ENCODE measurements at regions not wholly inside any gene's neighbourhood (a gene's known extent, or its start where the extent isn't known, plus 50 kb on each side); places are given as distances from the start of the nearest gene placed in this dataset.

DNA sequence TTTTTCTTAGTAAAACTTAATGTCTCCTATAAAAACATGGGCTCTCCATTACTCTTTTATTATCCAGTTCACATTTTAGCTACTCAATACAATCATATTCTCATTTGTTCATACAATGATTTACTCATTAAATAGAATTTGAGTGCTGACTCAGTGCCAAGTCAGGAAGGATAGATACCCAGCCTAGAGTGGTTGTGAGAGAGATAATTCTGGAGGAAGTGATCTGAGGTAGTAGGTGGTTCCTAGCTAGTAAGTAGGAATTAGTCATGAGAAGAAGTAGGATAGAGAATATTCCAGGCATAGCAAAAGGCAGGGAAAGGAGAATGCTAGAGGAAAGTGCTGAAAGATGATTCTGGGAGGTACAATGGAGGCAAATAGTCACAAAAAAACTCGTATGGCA lies 133.5 kb upstream of the MBL2 start:
- Histone ChIP-seq H4K20me1 (ENCODE audit: insufficient read depth) (no peaks in the 10 kb centered on the region), H3K79me2 (ENCODE audit: insufficient read depth, low read depth) (no peaks in the 10 kb centered on the region), H3K9ac (no peak overlapping the region), H3K27me3 (ENCODE audit: insufficient read depth, low read depth) (no peaks in the 10 kb centered on the region), H3K4me2 (no peak overlapping the region), H2AFZ (ENCODE audit: low read depth) (no peak overlapping the region), H3K36me3 (ENCODE audit: insufficient read depth) (no peaks in the 10 kb centered on the region), H3K4me1 (ENCODE audit: low read depth, poor library complexity, severe bottlenecking) (peaks cover 2% of the 10 kb centered on the region), H3K27ac (no peak overlapping the region), H3K4me3 (IDR thresholded peaks at IDR 0.05; ENCODE audit: insufficient read depth, low read depth, low read length) (no peak overlapping the region)
- TF ChIP-seq CTCF (conservative IDR thresholded peaks at IDR 0.05; ENCODE audit: low read depth, low read length): no peak

- Histone ChIP-seq H3K36me3 (ENCODE audit: insufficient read depth) (no peaks in the 10 kb centered on the region), H3K4me3 (IDR thresholded peaks at IDR 0.05; ENCODE audit: insufficient read depth, low read depth, low read length) (no peak overlapping the region), H2AFZ (ENCODE audit: low read depth) (no peak overlapping the region), H3K4me2 (no peak overlapping the region), H3K27me3 (ENCODE audit: insufficient read depth, low read depth) (no peaks in the 10 kb centered on the region), H3K79me2 (ENCODE audit: insufficient read depth, low read depth) (no peaks in the 10 kb centered on the region), H4K20me1 (ENCODE audit: insufficient read depth) (no peaks in the 10 kb centered on the region), H3K27ac (no peak overlapping the region), H3K9ac (no peak overlapping the region), H3K4me1 (ENCODE audit: low read depth, poor library complexity, severe bottlenecking) (peaks cover 19% of the 10 kb centered on the region)
- no peak for TF ChIP-seq CTCF (conservative IDR thresholded peaks at IDR 0.05; ENCODE audit: low read depth, low read length)
Observed at GRCh38 chr10:52903397-52903938, 130.9 kb upstream of the MBL2 start.

GRCh38 chr10:52900593-52900992 lies 128.0 kb upstream of the MBL2 start:
- Histone ChIP-seq H3K4me3 (IDR thresholded peaks at IDR 0.05; ENCODE audit: insufficient read depth, low read depth, low read length) (no peak overlapping the region), H3K36me3 (ENCODE audit: insufficient read depth) (no peaks in the 10 kb centered on the region), H3K27ac (no peak overlapping the region), H3K79me2 (ENCODE audit: insufficient read depth, low read depth) (no peaks in the 10 kb centered on the region), H3K27me3 (ENCODE audit: insufficient read depth, low read depth) (no peaks in the 10 kb centered on the region), H3K4me1 (ENCODE audit: low read depth, poor library complexity, severe bottlenecking) (peaks cover 19% of the 10 kb centered on the region), H2AFZ (ENCODE audit: low read depth) (no peak overlapping the region), H3K4me2 (no peak overlapping the region), H3K9ac (no peak overlapping the region), H4K20me1 (ENCODE audit: insufficient read depth) (no peaks in the 10 kb centered on the region)
- no peak for TF ChIP-seq CTCF (conservative IDR thresholded peaks at IDR 0.05; ENCODE audit: low read depth, low read length)

GRCh38 chr10:52897162-52897561 lies 124.6 kb upstream of the MBL2 start:
- no peak overlapping the region for H3K4me3 ChIP-seq (IDR thresholded peaks at IDR 0.05; ENCODE audit: insufficient read depth, low read depth, low read length)
- no peak overlapping the region for H3K4me2 ChIP-seq
- peaks cover 19% of the 10 kb centered on the region for H3K4me1 ChIP-seq (ENCODE audit: low read depth, poor library complexity, severe bottlenecking)
- H3K36me3 ChIP-seq (ENCODE audit: insufficient read depth): no peaks in the 10 kb centered on the region
- no peak for TF ChIP-seq CTCF (conservative IDR thresholded peaks at IDR 0.05; ENCODE audit: low read depth, low read length)
- no peak overlapping the region for H3K27ac ChIP-seq
- no peaks in the 10 kb centered on the region for H3K79me2 ChIP-seq (ENCODE audit: insufficient read depth, low read depth)
- H3K27me3 ChIP-seq (ENCODE audit: insufficient read depth, low read depth): no peaks in the 10 kb centered on the region
- H3K9ac ChIP-seq: no peak overlapping the region
- no peak overlapping the region for H2AFZ ChIP-seq (ENCODE audit: low read depth)
- H4K20me1 ChIP-seq (ENCODE audit: insufficient read depth): no peaks in the 10 kb centered on the region

Measured in KMS-11 (cell line).